PFSK-1 (cell line): ENCODE measurements at regions not wholly inside any gene's neighbourhood (a gene's known extent, or its start where the extent isn't known, plus 50 kb on each side); places are given as distances from the start of the nearest gene placed in this dataset.

Experiments
- FOXP2 ChIP-seq: optimal IDR thresholded peaks from 2 replicates; pipeline ENCODE3; 2011; ENCODE audit warnings: borderline replicate concordance, control low read depth, inconsistent platforms; ENCODE audit not compliant: insufficient read depth; ENCODE audit errors: extremely low read length, extremely low read depth
- POLR2AphosphoS5 ChIP-seq: IDR thresholded peaks from 2 replicates; pipeline ENCODE4 v1.6.1; 2012; ENCODE audit warnings: low read depth, mild to moderate bottlenecking, control low read depth, low read length, moderate library complexity
- REST ChIP-seq, 2 experiments: IDR thresholded peaks; 2 replicates each; pipeline versions ENCODE4 v1.6.1 to v1.8.0; 2011 to 2012; ENCODE audit warnings: low read depth in 2 of 2, low read length in 2 of 2, control low read depth in 1 of 2, inconsistent platforms in 1 of 2, mild to moderate bottlenecking in 1 of 2, moderate library complexity in 1 of 2; ENCODE audit not compliant: insufficient read depth in 1 of 2
- SIN3A ChIP-seq: IDR thresholded peaks from 2 replicates; pipeline ENCODE4 v1.6.1; 2012; ENCODE audit warnings: mild to moderate bottlenecking, low read length, moderate library complexity, borderline replicate concordance; ENCODE audit not compliant: insufficient read depth
- TAF1 ChIP-seq: IDR thresholded peaks from 2 replicates; pipeline ENCODE4 v1.6.1; 2012; ENCODE audit warnings: low read length, control low read depth, borderline replicate concordance; ENCODE audit not compliant: insufficient read depth

- TF ChIP-seq POLR2AphosphoS5 (no peak), SIN3A (no peak), REST (IDR thresholded peaks at IDR 0.05; ENCODE audit: insufficient read depth in 1 of 2, low read depth in 2 of 2, low read length in 2 of 2) (no peak), TAF1 (no peak), FOXP2 (no peak)
Observed at GRCh38 chr2:216934151-216934550, 74.3 kb upstream of the TNP1 start.
